DND-41 (cell line): ENCODE measurements at regions not wholly inside any gene's neighbourhood (a gene's known extent, or its start where the extent isn't known, plus 50 kb on each side); places are given as distances from the start of the nearest gene placed in this dataset.

Experiments
- CTCF ChIP-seq: IDR thresholded peaks from 2 replicates; pipeline ENCODE4 v1.5.1; 2012; ENCODE audit warnings: borderline replicate concordance, low read length, moderate library complexity, mild to moderate bottlenecking; ENCODE audit not compliant: poor library complexity, severe bottlenecking; ENCODE audit errors: extremely low read depth
- EZH2 ChIP-seq: IDR thresholded peaks from 3 replicates; pipeline ENCODE4 v1.6.1; 2012; ENCODE audit warnings: borderline replicate concordance, low read depth, mild to moderate bottlenecking, moderate library complexity, low read length, inconsistent platforms; ENCODE audit not compliant: severe bottlenecking

DNA sequence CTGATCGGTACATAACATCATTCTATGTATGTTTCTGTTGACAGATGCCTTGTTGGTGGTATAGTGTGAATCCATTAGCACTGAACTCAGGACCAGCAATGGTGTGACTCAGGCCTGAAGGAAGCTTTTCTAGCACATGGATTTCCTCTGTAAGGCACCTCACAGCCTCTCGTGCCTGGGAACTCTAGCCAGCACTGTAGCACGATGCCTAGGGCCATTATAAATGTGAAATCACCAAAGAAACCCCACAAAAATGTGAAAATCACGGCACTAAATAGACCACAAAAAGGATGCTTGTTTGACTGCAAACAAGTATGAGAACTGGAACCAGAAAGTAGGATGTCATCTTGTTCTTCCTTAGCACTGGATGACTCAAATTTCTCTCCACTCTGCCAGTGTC is 63.7 kb upstream of the NKX2-2 start:
- TF ChIP-seq CTCF (no peak), EZH2 (no peak)
